ENCODE measurements at regions not wholly inside any gene's neighbourhood (a gene's known extent, or its start where the extent isn't known, plus 50 kb on each side); places are given as distances from the start of the nearest gene placed in this dataset.

- intact Hi-C loops (cut with DNase I): no loop called here
These were observed 68.3 kb downstream of the NR2F2 start for GRCh38 chr15:96398776-96399175.

GRCh38 chr15:96402403-96402802 is 71.9 kb downstream of the NR2F2 start:
- no peak for DNase-seq
- no peaks in the 10 kb centered on the region for H3K4me1 ChIP-seq (replicated peaks in 1 of 2)
- no peak overlapping the region for H3K27ac ChIP-seq
- peaks cover 16% of the 10 kb centered on the region for H3K27me3 ChIP-seq
- intact Hi-C loops (cut with DNase I): no loop called here
- TF ChIP-seq POLR2A (IDR thresholded peaks at IDR 0.05): no peak
- TF ChIP-seq CTCF (IDR thresholded peaks at IDR 0.05): no peak
- no peak overlapping the region for H3K4me3 ChIP-seq
- H3K9me3 ChIP-seq (replicated peaks in 1 of 3): no peaks in the 10 kb centered on the region
- no peaks in the 10 kb centered on the region for H3K36me3 ChIP-seq (replicated peaks in 1 of 2)
- 66 to 75% (median 73%) methylated on average over 3 of the region's 3 CpGs for WGBS, 4 donors

More at GRCh38 chr15:96398776-96399175, 68.3 kb downstream of the NR2F2 start:
- no peak overlapping the region for H3K4me3 ChIP-seq
- 83 to 100% (median 90%) methylated on average over 1 of the region's 1 CpG for WGBS, 4 donors
- H3K9me3 ChIP-seq (replicated peaks in 1 of 3): no peaks in the 10 kb centered on the region
- no peak for DNase-seq
- TF ChIP-seq CTCF (IDR thresholded peaks at IDR 0.05): no peak
- no peak for TF ChIP-seq POLR2A (IDR thresholded peaks at IDR 0.05)
- no peak overlapping the region for H3K27ac ChIP-seq
- no peaks in the 10 kb centered on the region for H3K36me3 ChIP-seq (replicated peaks in 1 of 2)
- H3K4me1 ChIP-seq (replicated peaks in 1 of 2): no peaks in the 10 kb centered on the region
- H3K27me3 ChIP-seq: no peaks in the 10 kb centered on the region

- no peak for DNase-seq
- TF ChIP-seq CTCF (IDR thresholded peaks at IDR 0.05) (no peak), POLR2A (IDR thresholded peaks at IDR 0.05) (no peak)
- H3K4me3 ChIP-seq: no peak overlapping the region
- intact Hi-C loops (cut with DNase I): no loop called here
- 86 to 100% (median 91%) methylated on average over 1 of the region's 1 CpG for WGBS, 4 donors
- H3K9me3 ChIP-seq (replicated peaks in 1 of 3): no peaks in the 10 kb centered on the region
- H3K36me3 ChIP-seq (replicated peaks in 1 of 2): no peaks in the 10 kb centered on the region
- no peak overlapping the region for H3K27ac ChIP-seq
- H3K27me3 ChIP-seq: peaks cover 22% of the 10 kb centered on the region
- H3K4me1 ChIP-seq (replicated peaks in 1 of 2): no peaks in the 10 kb centered on the region
These were observed 72.6 kb downstream of the NR2F2 start for GRCh38 chr15:96403071-96403470.

GRCh38 chr15:96403932-96404331 is 73.4 kb downstream of the NR2F2 start:
- Histone ChIP-seq H3K36me3 (replicated peaks in 1 of 2) (no peaks in the 10 kb centered on the region), H3K4me3 (no peak overlapping the region), H3K27me3 (peaks cover 31% of the 10 kb centered on the region), H3K27ac (no peak overlapping the region), H3K4me1 (replicated peaks in 1 of 2) (peaks cover 0 to 3% of the 10 kb centered on the region in 2 donors), H3K9me3 (replicated peaks in 1 of 3) (no peaks in the 10 kb centered on the region)
- DNase-seq: no peak
- WGBS, 4 donors: 81 to 86% (median 84%) methylated on average over 1 of the region's 1 CpG
- intact Hi-C loops (cut with DNase I): no loop called here
- TF ChIP-seq POLR2A (IDR thresholded peaks at IDR 0.05): no peak

- 89 to 93% (median 89%) methylated on average over 2 of the region's 2 CpGs for WGBS, 4 donors
- Histone ChIP-seq H3K4me3 (no peak overlapping the region), H3K27ac (no peak overlapping the region), H3K36me3 (replicated peaks in 1 of 2) (no peaks in the 10 kb centered on the region), H3K4me1 (replicated peaks in 1 of 2) (peaks cover 4 to 10% of the 10 kb centered on the region in 2 donors), H3K9me3 (replicated peaks in 1 of 3) (no peaks in the 10 kb centered on the region), H3K27me3 (peaks cover 36% of the 10 kb centered on the region)
- TF ChIP-seq CTCF (IDR thresholded peaks at IDR 0.05) (no peak), POLR2A (IDR thresholded peaks at IDR 0.05) (no peak)
- intact Hi-C loops (cut with DNase I): no loop called here
- DNase-seq: no peak
These were observed 74.1 kb downstream of the NR2F2 start for GRCh38 chr15:96404560-96404959.
